HepG2 (cell line): ENCODE measurements at regions not wholly inside any gene's neighbourhood (a gene's known extent, or its start where the extent isn't known, plus 50 kb on each side); places are given as distances from the start of the nearest gene placed in this dataset.

ENCODE experiments used
- ATAC-seq: fragments of 200-7000 bp; cut with Tn5 transposase; 3 replicates; pipeline ENCODE4 v1.9.1; 2020; ENCODE audit warnings: mild to moderate bottlenecking, moderate library complexity
- BruUV-seq: library from RNA; stranded (reverse); fragments of 400-500 nt; replicated peaks from 2 replicates; lab custom pipeline; 2021; lab: Mats Ljungman, UMichigan
- CTCF ChIA-PET: fragments of 300-600 bp; formaldehyde crosslinking; extraction: SDS; loops from one replicate; lab custom pipeline; 2021; ENCODE audit warnings: low total read pairs, inconsistent platforms, low intra/inter-chr PET ratio; lab: Yijun Ruan, JAX
- POLR2A ChIA-PET: fragments of 350-600 bp; sonication (Branson Sonifier 250); formaldehyde crosslinking; loops from one replicate; lab custom pipeline; 2020; ENCODE audit warnings: antibody characterized with exemption, inconsistent platforms; lab: Yijun Ruan, JAX
- DNase-seq: peaks from one replicate; pipeline ENCODE4 v3.0.0-alpha.2; 2015; ENCODE audit warnings: low spot score
- FAIRE-seq: peaks from 3 replicates; lab custom pipeline; 2011; peaks lifted over from hg19 to GRCh38; lab: Jason Lieb, UNC
- H2AFZ ChIP-seq: one replicate; pipeline ENCODE4 v1.6.1; 2011; ENCODE audit warnings: low read length, inconsistent platforms
- H3K27ac ChIP-seq: fragments of 300-600 bp; 3 replicates; pipeline ENCODE4 v1.8.0; 2011; ENCODE audit warnings: mixed run types, mild to moderate bottlenecking, mixed read lengths, low read length, inconsistent platforms; ENCODE audit not compliant: insufficient read depth; ENCODE audit errors: extremely low read length
- H3K27me3 ChIP-seq, 2 experiments: fragments of 200-600 bp in 1 of 2; 2 replicates in 1 of 2; 3 replicates in 1 of 2; pipeline versions ENCODE4 v1.6.0 to v1.8.0; 2011; ENCODE audit warnings: low read length in 2 of 2, mild to moderate bottlenecking in 2 of 2, moderate library complexity in 2 of 2, inconsistent platforms in 1 of 2; ENCODE audit not compliant: insufficient read depth in 2 of 2, control insufficient read depth in 1 of 2
- H3K36me3 ChIP-seq, 2 experiments: fragments of 200-600 bp in 1 of 2; replicated peaks in 1 of 2; 2 replicates in 1 of 2; 3 replicates in 1 of 2; pipeline versions ENCODE4 v1.5.1 to v1.8.0; 2011; ENCODE audit warnings: low read length in 2 of 2, inconsistent platforms in 1 of 2; ENCODE audit not compliant: insufficient read depth in 2 of 2, control insufficient read depth in 1 of 2
- H3K4me1 ChIP-seq: 2 replicates; pipeline ENCODE4 v1.5.1; 2012; ENCODE audit warnings: low read length, inconsistent platforms; ENCODE audit not compliant: insufficient read depth
- H3K4me2 ChIP-seq: 2 replicates; pipeline ENCODE4 v1.6.0; 2011; ENCODE audit warnings: low read depth, low read length, inconsistent platforms
- H3K4me3 ChIP-seq, 3 experiments: fragments of 200-600 bp in 1 of 3; sonication (generic), shearing (Covaris generic) in 1 of 3; replicated peaks in 1 of 3; 2 replicates each; pipeline ENCODE4 v1.5.1; 2011 to 2016; ENCODE audit warnings: low read length in 3 of 3, inconsistent platforms in 2 of 3, low read depth in 2 of 3, mild to moderate bottlenecking in 2 of 3, control low read depth in 1 of 3, mixed read lengths in 1 of 3; ENCODE audit not compliant: insufficient read depth in 1 of 3
- H3K79me2 ChIP-seq: one replicate; pipeline ENCODE4 v1.6.1; 2011; ENCODE audit warnings: low read length, inconsistent platforms; ENCODE audit not compliant: insufficient read depth
- H3K9ac ChIP-seq: 2 replicates; pipeline ENCODE4 v1.6.0; 2011; ENCODE audit warnings: mild to moderate bottlenecking, low read depth, low read length, inconsistent platforms; ENCODE audit not compliant: insufficient read depth
- H3K9me3 ChIP-seq: 2 replicates; pipeline ENCODE4 v1.5.1; 2012; ENCODE audit warnings: mild to moderate bottlenecking, low read length
- H4K20me1 ChIP-seq: 2 replicates; pipeline ENCODE4 v1.6.0; 2011; ENCODE audit warnings: inconsistent platforms, mild to moderate bottlenecking, low read length, moderate library complexity; ENCODE audit not compliant: insufficient read depth
- HNRNPK ChIP-seq: fragments of 200-400 bp; formaldehyde crosslinking; IDR thresholded peaks from 2 replicates; pipeline ENCODE4 v1.6.1; 2018; ENCODE audit warnings: low read length, low read depth, moderate library complexity, mild to moderate bottlenecking; ENCODE audit not compliant: poor library complexity, severe bottlenecking
- MED1 ChIP-seq: sonication (generic); formaldehyde crosslinking; IDR thresholded peaks from 2 replicates; pipeline ENCODE4 v1.4.0; 2020; ENCODE audit warnings: missing genetic modification reagents
- ZNF879 ChIP-seq: sonication (generic); formaldehyde crosslinking; IDR thresholded peaks from 2 replicates; pipeline ENCODE4 v1.8.1; 2023; ENCODE audit warnings: missing genetic modification reagents
- WGBS: methylation state at CpG from one replicate; pipeline ENCODE4 v1.1.6; 2017; ENCODE audit warnings: low lambda C conversion rate; 5-methylcytosine and 5-hydroxymethylcytosine counted together
- in situ Hi-C: cut with HindIII; loops from 2 replicates; pipeline ENCODE4 v1.10.0; 2017; ENCODE audit warnings: low pct_unique_long_range_greater_than_20kb; ENCODE audit not compliant: extremely low pct_ligation_motif_present
- intact Hi-C: fragments of 100-400 bp; cut with micrococcal nuclease; formaldehyde crosslinking; loops from one replicate; pipeline ENCODE4 v1.10.0; 2022; ENCODE audit not compliant: unreplicated experiment
- TF ChIP-seq, protein P1 (sequence below): sonication (generic); formaldehyde crosslinking; IDR thresholded peaks from 2 replicates; pipeline ENCODE4 v1.4.0; 2020; ENCODE audit warnings: missing genetic modification reagents, borderline replicate concordance
- TF ChIP-seq, protein P2 (sequence below): sonication (generic); formaldehyde crosslinking; IDR thresholded peaks from 2 replicates; pipeline ENCODE4 v1.8.0; 2022; ENCODE audit warnings: mild to moderate bottlenecking, missing genetic modification reagents, moderate library complexity
- TF ChIP-seq, protein P3 (sequence below): sonication (generic); formaldehyde crosslinking; IDR thresholded peaks from 2 replicates; pipeline ENCODE4 v1.4.0; 2020; ENCODE audit warnings: missing genetic modification reagents, borderline replicate concordance

DNA sequence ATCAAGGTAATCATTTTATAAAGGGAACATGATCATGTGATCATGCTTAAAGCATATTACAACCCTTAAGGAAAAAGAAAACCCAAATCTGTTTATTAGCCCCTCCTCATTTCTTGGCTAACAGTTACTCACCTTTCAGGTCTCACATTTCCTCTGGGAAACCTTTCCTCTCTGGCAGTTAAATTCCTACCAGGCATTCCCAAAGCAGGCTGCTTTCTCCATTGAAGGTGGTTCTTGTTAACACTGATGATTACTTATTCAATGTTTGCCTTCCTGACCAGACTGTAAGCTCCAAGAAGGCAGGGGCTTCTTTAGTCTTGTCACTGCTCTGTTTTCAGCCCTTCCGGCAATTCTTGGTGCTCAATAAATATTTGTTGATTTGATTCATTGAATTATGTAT lies 59.9 kb downstream of the PLK2 start (continued):
- TF ChIP-seq, protein P1, sequence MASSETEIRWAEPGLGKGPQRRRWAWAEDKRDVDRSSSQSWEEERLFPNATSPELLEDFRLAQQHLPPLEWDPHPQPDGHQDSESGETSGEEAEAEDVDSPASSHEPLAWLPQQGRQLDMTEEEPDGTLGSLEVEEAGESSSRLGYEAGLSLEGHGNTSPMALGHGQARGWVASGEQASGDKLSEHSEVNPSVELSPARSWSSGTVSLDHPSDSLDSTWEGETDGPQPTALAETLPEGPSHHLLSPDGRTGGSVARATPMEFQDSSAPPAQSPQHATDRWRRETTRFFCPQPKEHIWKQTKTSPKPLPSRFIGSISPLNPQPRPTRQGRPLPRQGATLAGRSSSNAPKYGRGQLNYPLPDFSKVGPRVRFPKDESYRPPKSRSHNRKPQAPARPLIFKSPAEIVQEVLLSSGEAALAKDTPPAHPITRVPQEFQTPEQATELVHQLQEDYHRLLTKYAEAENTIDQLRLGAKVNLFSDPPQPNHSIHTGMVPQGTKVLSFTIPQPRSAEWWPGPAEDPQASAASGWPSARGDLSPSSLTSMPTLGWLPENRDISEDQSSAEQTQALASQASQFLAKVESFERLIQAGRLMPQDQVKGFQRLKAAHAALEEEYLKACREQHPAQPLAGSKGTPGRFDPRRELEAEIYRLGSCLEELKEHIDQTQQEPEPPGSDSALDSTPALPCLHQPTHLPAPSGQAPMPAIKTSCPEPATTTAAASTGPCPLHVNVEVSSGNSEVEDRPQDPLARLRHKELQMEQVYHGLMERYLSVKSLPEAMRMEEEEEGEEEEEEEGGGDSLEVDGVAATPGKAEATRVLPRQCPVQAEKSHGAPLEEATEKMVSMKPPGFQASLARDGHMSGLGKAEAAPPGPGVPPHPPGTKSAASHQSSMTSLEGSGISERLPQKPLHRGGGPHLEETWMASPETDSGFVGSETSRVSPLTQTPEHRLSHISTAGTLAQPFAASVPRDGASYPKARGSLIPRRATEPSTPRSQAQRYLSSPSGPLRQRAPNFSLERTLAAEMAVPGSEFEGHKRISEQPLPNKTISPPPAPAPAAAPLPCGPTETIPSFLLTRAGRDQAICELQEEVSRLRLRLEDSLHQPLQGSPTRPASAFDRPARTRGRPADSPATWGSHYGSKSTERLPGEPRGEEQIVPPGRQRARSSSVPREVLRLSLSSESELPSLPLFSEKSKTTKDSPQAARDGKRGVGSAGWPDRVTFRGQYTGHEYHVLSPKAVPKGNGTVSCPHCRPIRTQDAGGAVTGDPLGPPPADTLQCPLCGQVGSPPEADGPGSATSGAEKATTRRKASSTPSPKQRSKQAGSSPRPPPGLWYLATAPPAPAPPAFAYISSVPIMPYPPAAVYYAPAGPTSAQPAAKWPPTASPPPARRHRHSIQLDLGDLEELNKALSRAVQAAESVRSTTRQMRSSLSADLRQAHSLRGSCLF (CRISPR knock-in tag) = no peak
- no peak for TF ChIP-seq MED1
- TF ChIP-seq ZNF879 = no peak
- TF ChIP-seq, protein P2, sequence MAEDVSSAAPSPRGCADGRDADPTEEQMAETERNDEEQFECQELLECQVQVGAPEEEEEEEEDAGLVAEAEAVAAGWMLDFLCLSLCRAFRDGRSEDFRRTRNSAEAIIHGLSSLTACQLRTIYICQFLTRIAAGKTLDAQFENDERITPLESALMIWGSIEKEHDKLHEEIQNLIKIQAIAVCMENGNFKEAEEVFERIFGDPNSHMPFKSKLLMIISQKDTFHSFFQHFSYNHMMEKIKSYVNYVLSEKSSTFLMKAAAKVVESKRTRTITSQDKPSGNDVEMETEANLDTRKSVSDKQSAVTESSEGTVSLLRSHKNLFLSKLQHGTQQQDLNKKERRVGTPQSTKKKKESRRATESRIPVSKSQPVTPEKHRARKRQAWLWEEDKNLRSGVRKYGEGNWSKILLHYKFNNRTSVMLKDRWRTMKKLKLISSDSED (CRISPR knock-in tag) = no peak

DNA sequence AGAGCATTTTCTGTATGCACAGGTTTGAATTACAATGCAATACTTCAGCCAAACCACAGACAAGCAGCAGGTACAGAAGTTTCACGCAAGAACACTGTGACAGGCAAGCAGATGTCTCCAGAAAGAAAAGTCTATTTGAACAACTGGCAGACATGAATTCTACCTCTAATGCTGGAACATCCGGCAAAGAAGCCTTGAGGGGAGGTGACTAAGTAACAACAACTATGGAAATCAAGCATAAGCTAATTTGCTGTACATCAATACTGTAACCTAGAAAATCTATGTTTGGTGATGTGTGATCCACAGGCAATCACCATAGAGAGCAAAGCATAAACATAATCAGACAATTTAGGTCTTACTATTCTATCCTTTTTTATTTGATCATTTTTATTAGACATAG lies 65.5 kb downstream of the PLK2 start:
- Histone ChIP-seq H3K27ac (no peak overlapping the region), H3K4me2 (no peak overlapping the region), H3K27me3 (no peaks in the 10 kb centered on the region; a peak in 1 of 5 replicates), H4K20me1 (no peaks in the 10 kb centered on the region), H3K36me3 (no peaks in the 10 kb centered on the region), H3K4me1 (no peaks in the 10 kb centered on the region), H2AFZ (no peak overlapping the region), H3K9ac (no peak overlapping the region), H3K9me3 (no peaks in the 10 kb centered on the region), H3K4me3 (no peak overlapping the region), H3K79me2 (no peaks in the 10 kb centered on the region)
- DNase-seq (no peak), ATAC-seq (no peak), FAIRE-seq (no peak)
- no peak for TF ChIP-seq HNRNPK
- TF ChIP-seq, protein P3, sequence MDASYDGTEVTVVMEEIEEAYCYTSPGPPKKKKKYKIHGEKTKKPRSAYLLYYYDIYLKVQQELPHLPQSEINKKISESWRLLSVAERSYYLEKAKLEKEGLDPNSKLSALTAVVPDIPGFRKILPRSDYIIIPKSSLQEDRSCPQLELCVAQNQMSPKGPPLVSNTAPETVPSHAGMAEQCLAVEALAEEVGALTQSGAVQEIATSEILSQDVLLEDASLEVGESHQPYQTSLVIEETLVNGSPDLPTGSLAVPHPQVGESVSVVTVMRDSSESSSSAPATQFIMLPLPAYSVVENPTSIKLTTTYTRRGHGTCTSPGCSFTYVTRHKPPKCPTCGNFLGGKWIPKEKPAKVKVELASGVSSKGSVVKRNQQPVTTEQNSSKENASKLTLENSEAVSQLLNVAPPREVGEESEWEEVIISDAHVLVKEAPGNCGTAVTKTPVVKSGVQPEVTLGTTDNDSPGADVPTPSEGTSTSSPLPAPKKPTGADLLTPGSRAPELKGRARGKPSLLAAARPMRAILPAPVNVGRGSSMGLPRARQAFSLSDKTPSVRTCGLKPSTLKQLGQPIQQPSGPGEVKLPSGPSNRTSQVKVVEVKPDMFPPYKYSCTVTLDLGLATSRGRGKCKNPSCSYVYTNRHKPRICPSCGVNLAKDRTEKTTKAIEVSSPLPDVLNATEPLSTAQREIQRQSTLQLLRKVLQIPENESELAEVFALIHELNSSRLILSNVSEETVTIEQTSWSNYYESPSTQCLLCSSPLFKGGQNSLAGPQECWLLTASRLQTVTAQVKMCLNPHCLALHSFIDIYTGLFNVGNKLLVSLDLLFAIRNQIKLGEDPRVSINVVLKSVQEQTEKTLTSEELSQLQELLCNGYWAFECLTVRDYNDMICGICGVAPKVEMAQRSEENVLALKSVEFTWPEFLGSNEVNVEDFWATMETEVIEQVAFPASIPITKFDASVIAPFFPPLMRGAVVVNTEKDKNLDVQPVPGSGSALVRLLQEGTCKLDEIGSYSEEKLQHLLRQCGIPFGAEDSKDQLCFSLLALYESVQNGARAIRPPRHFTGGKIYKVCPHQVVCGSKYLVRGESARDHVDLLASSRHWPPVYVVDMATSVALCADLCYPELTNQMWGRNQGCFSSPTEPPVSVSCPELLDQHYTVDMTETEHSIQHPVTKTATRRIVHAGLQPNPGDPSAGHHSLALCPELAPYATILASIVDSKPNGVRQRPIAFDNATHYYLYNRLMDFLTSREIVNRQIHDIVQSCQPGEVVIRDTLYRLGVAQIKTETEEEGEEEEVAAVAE (CRISPR knock-in tag) = no peak
- in situ Hi-C loops (no loop called here), intact Hi-C loops (no loop called here)
- ChIA-PET POLR2A (no interaction called here), CTCF (no interaction called here)
- WGBS = 14% methylated on average over 2 of the region's 2 CpGs
- BruUV-seq = no TSS peak
